Stimulated activated CD8-positive, alpha-beta memory T cell treated with anti-CD3 and anti-CD28 coated beads, Interleukin-12 subunit alpha, Interleukin-12 subunit beta, amount 100 ng/mL, for 24 hours (primary cell): ENCODE measurements at regions not wholly inside any gene's neighbourhood (a gene's known extent, or its start where the extent isn't known, plus 50 kb on each side); places are given as distances from the start of the nearest gene placed in this dataset.
"Not testable (repeated sequence)": the region's sequence is repeated elsewhere in the genome, so short reads cannot be mapped to it uniquely, and the experiment has no call there.

ENCODE experiments used
- DNase-seq: peaks from one replicate; pipeline ENCODE4 v3.0.0-alpha.2; 2020; ENCODE audit errors: extremely low read depth

- no peak for DNase-seq
These were observed 127.5 kb downstream of the VPREB1 start for GRCh38 chr22:22372086-22372485.

DNA sequence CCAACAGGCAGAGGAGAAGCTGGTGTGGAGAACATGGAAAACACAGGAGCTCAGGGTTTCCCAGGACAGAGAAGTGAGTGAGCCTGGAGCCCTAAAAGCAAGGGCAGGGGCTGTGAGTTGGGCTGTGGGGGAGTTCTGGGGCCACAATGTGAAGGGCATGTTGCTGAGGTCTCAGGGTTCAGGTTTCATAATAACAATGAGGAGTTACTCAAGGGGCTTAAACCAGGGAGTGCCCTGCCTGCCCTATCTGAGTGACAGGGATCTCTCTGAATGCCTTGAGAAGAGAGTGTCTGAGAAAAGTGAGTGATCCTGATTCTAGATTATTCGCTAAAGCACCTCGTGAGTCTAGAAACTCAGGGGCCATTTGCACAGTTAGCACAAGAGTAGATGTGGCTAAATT is 129.6 kb downstream of the VPREB1 start:
- DNase-seq = no peak

- DNase-seq = no peak
These were observed 130.0 kb downstream of the VPREB1 start for GRCh38 chr22:22374579-22374978.

DNA sequence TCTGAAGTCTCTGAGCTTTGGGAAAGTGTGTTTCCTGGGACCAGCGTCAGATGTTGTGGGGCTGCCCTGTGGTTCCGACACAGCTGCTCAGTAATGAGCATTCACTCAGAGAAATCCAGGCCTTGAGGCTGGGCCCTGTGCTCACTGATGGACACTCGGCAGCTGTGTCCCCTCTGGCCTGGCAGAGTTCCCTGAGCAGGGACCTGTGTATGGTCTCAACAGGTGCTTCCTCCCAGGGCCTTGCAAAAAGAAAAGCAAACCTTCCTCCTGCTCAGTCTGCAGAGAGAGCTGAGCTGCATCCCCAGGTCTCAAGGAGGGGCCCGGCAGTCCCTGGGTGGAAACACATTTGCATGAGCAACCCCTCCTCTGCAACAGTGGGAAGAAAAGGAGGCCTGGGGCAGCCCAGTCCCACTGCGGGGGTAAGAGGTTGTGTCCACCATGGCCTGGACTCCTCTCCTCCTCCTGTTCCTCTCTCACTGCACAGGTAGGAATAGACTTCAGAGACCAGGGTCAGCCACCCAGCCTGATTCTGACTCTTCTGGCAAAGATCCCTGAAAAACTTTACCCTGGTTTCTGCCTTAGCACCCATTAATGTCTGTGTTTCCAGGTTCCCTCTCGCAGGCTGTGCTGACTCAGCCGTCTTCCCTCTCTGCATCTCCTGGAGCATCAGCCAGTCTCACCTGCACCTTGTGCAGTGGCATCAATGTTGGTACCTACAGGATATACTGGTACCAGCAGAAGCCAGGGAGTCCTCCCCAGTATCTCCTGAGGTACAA is 131.2 kb downstream of the VPREB1 start:
- no peak for DNase-seq

- no peak for DNase-seq
These were observed 131.7 kb downstream of the VPREB1 start for GRCh38 chr22:22376352-22376706.

DNA sequence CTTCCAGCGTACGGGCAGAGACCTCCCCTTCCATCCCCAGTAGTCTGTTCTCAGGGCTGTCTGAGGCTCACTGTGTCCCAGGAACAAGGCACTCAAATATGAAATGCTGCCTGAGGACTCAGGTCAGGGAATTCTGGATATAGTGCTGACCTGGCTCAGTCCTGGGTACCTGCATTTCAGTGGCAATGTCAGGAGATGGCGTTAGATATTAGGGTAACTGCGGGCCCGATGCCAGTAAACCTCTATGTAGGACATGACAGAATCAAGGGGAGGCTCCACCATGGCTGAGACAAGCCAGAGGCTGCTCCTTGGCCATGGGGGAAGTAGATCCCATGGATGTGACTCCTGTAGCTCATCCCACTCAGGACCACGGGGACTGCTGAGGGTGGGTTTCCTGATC is 131.7 kb downstream of the ZNF280B start:
- DNase-seq = not testable (repeated sequence)

- DNase-seq = no peak
These were observed 131.2 kb downstream of the ZNF280B start for GRCh38 chr22:22377335-22377734.

DNA sequence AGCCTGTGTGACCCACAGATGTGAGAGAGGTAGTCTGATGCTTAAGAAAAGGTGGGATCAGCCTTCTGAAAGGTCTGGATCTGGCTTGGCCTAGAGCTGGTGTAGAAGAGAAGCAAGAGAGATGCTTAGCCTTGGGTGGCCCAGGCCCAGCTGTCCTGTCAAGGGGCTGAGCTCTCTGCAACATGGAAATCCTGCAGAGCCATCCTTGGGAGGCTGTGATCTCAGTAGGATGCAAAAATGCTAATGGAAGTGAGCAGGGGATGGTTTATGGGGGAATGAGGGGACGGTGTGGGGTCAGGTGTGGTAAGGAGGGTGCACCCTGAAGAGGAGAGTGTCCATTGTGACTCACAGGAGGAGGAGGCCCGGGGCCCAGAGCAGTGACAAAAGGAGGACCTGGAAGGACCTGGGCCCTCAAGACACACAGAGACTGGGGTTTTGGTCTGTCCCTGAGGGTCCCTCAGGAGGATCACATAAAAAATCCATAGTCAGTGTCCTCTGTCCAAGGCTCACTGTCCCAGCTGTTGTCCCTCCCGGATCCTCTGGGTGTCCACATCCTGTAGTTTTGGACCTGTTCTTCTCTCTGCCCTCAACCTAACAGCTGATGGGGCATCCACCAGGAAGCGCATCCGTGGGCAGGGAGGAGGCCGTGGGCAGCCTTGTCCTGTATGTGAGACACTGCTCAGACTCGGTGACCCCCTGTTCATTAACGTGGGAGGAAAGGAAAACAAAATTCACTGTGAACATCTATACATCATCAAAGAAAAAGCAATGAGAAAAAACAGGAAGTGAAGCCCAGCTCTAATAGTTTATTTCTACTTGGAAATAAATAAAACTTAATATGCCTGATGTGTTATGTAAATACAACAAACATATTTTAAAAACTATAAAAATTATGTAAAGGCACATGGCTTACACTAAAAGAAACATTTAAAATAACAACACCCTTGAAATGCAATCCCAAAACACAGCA is 129.8 kb downstream of the ZNF280B start:
- no peak for DNase-seq

DNA sequence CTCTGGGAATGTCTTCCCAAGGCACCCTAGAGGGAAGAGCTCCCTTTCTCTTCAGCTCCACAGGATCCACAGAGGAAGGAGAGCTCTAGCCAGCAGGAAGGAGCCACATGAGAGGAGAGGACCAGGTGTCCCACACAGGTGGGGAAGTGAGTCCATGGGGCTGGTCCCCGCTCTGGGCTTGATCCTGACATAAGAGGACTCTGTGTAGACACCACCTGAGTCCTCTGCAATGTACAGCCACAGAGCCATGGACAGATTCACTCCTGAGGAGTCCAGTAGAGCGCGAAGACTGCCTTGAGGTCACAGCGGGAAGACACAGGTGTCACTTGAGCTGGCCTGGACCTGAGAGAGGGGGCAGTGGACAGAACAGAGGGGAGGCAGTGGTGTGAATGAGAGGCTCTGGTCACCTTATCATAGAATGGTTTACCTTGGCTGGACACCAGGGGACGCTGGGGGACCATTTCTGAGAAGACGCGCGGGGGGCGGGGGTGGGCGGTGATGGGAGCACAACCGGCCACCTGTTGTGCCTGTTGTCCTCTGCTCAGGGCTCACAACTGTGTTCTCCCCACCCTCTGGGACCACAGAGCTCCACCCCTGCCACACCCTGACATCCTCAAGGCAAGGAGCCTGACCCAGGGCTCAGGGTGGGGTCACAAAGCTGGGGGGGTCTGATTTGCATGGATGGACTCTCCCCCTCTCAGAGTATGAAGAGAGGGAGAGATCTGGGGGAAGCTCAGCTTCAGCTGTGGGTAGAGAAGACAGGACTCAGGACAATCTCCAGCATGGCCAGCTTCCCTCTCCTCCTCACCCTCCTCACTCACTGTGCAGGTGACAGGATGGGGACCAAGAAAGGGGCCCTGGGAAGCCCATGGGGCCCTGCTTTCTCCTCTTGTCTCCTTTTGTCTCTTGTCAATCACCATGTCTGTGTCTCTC is 128.2 kb downstream of the ZNF280B start:
- no peak for DNase-seq

- not testable (repeated sequence) for DNase-seq
These were observed 127.2 kb downstream of the ZNF280B start for GRCh38 chr22:22381292-22381691.

DNA sequence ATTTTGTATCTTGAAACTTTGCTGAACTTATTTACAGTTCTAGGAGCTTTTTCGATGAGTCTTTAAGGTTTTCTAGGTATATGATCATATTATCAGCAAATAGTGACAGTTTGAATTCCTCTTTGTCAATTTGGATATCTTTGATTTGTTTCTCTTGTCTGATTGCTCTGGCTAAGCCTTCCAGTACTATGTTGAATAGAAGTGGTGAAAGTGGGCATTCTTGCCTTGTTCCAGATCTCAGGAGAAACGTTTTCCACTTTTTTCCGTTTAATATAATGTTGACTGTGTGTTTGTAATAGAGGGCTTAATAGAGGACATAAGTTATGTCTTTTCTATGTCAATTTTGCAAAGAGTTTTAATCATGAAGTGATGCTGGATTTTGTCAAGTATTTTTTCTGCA is 124.3 kb downstream of the ZNF280B start:
- no peak for DNase-seq

DNA sequence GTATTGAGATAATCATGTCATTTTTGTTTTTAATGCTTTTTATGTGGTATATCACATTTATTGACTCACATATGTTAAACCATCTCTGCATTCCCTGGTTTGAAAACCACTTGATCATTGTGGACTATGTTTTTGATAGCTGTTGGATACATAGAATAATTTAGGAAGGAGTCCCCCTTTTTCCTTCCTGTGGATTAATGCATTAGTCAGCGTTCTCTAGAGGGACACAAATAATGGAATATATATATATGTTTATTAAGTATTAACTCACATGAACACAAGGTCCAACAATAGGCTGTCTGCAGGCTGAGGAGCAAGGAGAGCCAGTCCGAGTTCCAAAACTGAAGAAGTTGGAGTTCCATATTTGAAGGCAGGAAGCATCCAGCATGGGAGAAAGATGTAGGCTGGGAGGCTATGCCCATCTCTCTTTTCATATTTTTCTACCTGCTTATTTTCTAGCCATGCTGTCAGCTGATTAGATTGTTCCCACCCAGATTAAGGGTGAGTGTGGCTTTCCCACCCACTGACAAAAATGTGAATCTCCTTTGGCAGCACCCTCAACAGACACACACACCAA is 123.8 kb downstream of the ZNF280B start:
- DNase-seq = no peak

- DNase-seq = no peak
These were observed 121.7 kb downstream of the ZNF280B start for GRCh38 chr22:22386602-22387385.

- no peak for DNase-seq
These were observed 121.2 kb downstream of the ZNF280B start for GRCh38 chr22:22387386-22387736.

DNA sequence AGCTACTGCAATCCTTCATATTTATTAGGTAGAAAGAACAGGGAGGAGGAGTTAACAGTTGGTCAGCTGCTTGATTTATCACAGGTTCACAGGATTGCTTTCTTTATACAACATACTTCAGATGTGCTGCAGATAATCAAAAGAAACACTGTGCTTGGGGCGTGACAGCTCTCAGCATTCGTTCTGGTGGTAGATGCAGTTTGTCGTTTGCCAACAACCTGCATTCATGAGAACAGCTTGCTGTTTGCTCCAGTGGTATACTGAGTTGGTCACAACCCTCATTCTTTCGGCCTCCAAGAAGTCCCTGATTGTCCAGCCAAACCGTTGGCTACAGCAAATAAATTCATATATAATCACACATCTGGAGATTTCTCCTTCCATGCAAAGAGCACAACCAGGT is 120.5 kb downstream of the ZNF280B start:
- no peak for DNase-seq

- no peak for DNase-seq
These were observed 120.0 kb downstream of the ZNF280B start for GRCh38 chr22:22388494-22388893.

DNA sequence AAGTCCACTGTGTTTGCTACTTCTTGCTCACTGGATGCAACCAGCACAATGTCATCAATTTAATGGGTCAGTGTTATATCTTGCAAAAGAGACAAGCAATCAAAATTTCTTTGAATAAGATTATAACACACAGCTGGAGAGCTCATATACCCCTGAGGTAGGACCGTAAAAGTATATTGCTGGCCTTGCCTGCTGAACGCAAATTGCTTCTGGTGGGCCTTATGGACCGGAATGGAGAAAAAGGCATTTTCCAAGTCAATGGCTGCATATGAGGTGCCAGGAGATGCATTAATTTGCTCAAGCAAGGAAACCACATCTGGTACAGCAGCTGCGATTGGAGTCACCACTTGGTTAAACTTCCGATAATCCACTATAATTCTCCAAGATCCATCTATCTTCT is 119.1 kb downstream of the ZNF280B start:
- no peak for DNase-seq

GRCh38 chr22:22390989-22391388 is 117.6 kb downstream of the ZNF280B start:
- DNase-seq = no peak

DNA sequence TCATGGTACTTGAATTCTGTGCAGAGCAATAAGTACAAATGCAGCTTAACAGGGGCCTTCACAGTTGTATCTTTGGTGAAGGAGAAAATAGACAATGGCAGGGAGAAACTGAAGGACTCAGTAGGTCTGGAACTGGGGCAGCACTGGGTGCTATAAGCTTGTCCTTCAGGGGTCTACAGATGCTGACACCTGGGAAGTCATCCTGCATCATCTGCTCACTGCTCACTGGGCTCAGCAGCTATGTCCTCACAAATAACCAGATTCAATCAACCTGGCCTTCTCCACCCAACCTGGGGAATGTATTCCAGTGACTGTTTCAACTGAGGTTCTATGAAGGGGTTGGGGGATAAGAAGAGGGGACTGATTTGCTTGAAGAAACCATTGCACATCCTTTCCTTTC is 117.0 kb downstream of the ZNF280B start:
- no peak for DNase-seq

GRCh38 chr22:22392131-22392530 is 116.4 kb downstream of the ZNF280B start:
- no peak for DNase-seq

DNA sequence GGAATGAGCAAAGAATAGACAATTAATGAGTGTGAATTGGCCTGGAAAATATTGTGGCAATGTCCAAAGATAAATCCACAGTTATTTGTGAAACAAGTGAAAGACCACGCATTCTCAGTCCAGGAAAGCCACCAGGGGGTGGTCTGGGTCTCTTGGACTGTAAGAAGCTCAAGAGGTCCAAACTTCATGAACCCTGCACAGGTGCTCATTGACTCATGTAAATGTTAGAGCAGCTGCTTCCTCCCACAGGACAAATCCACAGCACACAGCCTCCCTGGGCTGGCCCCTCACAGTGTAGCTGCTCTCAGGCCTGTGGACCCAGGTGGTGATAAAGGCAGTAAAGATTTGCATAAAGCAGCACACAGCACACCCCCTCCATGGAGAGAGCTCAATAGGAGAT is 114.0 kb downstream of the ZNF280B start:
- no peak for DNase-seq
